ENCODE measurements at regions not wholly inside any gene's neighbourhood (a gene's known extent, or its start where the extent isn't known, plus 50 kb on each side); places are given as distances from the start of the nearest gene placed in this dataset.

GRCh38 chr6:122126894-122127293, 272.6 kb upstream of the HSF2 start:
- Histone ChIP-seq H3K4me3 (no peak overlapping the region), H3K27ac (no peak overlapping the region), H3K4me1 (replicated peaks in 1 of 2) (no peaks in the 10 kb centered on the region)
- WGBS, 10 experiments, result 46 to 100% (median 83%) methylated on average over 1 to 3 of the region's 3 CpGs; no CpG with 5 or more reads in 1 of the 10 experiments
- in situ Hi-C loops (cut with MboI; ENCODE audit: low pct_unique_long_range_greater_than_20kb in 2 of 9, low sequenced_read_pairs in 9 of 9, unreplicated experiment in 9 of 9), result no loop called here
- no peak for ATAC-seq (replicated peaks in 6 of 8)

- H3K4me1 ChIP-seq (replicated peaks in 1 of 2), result no peaks in the 10 kb centered on the region
These were observed 271.0 kb upstream of the HSF2 start for GRCh38 chr6:122128445-122128844.

GRCh38 chr6:122129313-122130025, 270.0 kb upstream of the HSF2 start:
- 60 to 100% (median 80%) methylated on average over 1 of the region's 1 CpG; no CpG with 5 or more reads in 3 of the 10 experiments for WGBS, 10 experiments
- Histone ChIP-seq H3K4me1 (replicated peaks in 1 of 2) (no peaks in the 10 kb centered on the region), H3K27ac (no peak overlapping the region), H3K4me3 (no peak overlapping the region)
- ATAC-seq (replicated peaks in 6 of 8), result peak in 1 of 8 experiments; percentile 12
- in situ Hi-C loops (cut with MboI; ENCODE audit: low pct_unique_long_range_greater_than_20kb in 2 of 9, low sequenced_read_pairs in 9 of 9, unreplicated experiment in 9 of 9), result no loop called here

More at GRCh38 chr6:122128445-122128844, 271.0 kb upstream of the HSF2 start:
- H3K27ac ChIP-seq, result no peak overlapping the region
- H3K4me3 ChIP-seq, result no peak overlapping the region
- no peak for ATAC-seq (replicated peaks in 6 of 8)
- in situ Hi-C loops (cut with MboI; ENCODE audit: low pct_unique_long_range_greater_than_20kb in 2 of 9, low sequenced_read_pairs in 9 of 9, unreplicated experiment in 9 of 9), result no loop called here
- 40% methylated on average over 1 of the region's 1 CpG; no CpG with 5 or more reads in 9 of the 10 experiments for WGBS, 10 experiments

GRCh38 chr6:122130026-122130348, 269.5 kb upstream of the HSF2 start:
- no peak overlapping the region for H3K4me3 ChIP-seq
- ATAC-seq (replicated peaks in 6 of 8), result peak in 2 of 8 experiments; percentile 24 to 35
- in situ Hi-C loops (cut with MboI; ENCODE audit: low pct_unique_long_range_greater_than_20kb in 2 of 9, low sequenced_read_pairs in 9 of 9, unreplicated experiment in 9 of 9), result no loop called here
- no peaks in the 10 kb centered on the region for H3K4me1 ChIP-seq (replicated peaks in 1 of 2)
- H3K27ac ChIP-seq, result no peak overlapping the region
- 0 to 100% (median 77%) methylated on average over 1 to 3 of the region's 3 CpGs; no CpG with 5 or more reads in 1 of the 10 experiments for WGBS, 10 experiments

- no peak for ATAC-seq (replicated peaks in 6 of 8)
- in situ Hi-C loops (cut with MboI; ENCODE audit: low pct_unique_long_range_greater_than_20kb in 2 of 9, low sequenced_read_pairs in 9 of 9, unreplicated experiment in 9 of 9), result no loop called here
- WGBS, 10 experiments, result 0 to 100% (median 89%) methylated on average over 2 of the region's 2 CpGs; no CpG with 5 or more reads in 1 of the 10 experiments
- H3K4me3 ChIP-seq, result no peak overlapping the region
- no peak overlapping the region for H3K27ac ChIP-seq
- H3K4me1 ChIP-seq (replicated peaks in 1 of 2), result no peaks in the 10 kb centered on the region
These were observed 268.9 kb upstream of the HSF2 start for GRCh38 chr6:122130518-122130917.

- 0 to 100% (median 80%) methylated on average over 1 of the region's 1 CpG; no CpG with 5 or more reads in 1 of the 10 experiments for WGBS, 10 experiments
- ATAC-seq (replicated peaks in 6 of 8), result no peak
- Histone ChIP-seq H3K4me3 (no peak overlapping the region), H3K4me1 (replicated peaks in 1 of 2) (no peaks in the 10 kb centered on the region), H3K27ac (no peak overlapping the region)
- in situ Hi-C loops (cut with MboI; ENCODE audit: low pct_unique_long_range_greater_than_20kb in 2 of 9, low sequenced_read_pairs in 9 of 9, unreplicated experiment in 9 of 9), result no loop called here
These were observed 263.1 kb upstream of the HSF2 start for GRCh38 chr6:122136386-122136785.

- in situ Hi-C loops (cut with MboI; ENCODE audit: low pct_unique_long_range_greater_than_20kb in 2 of 9, low sequenced_read_pairs in 9 of 9, unreplicated experiment in 9 of 9), result no loop called here
- H3K27ac ChIP-seq, result no peak overlapping the region
- ATAC-seq (replicated peaks in 6 of 8), result no peak
- H3K4me1 ChIP-seq (replicated peaks in 1 of 2), result peaks cover 6 to 9% of the 10 kb centered on the region in 2 donors
- no peak overlapping the region for H3K4me3 ChIP-seq
These were observed 259.4 kb upstream of the HSF2 start for GRCh38 chr6:122140031-122140430.

GRCh38 chr6:122141246-122141645, 258.2 kb upstream of the HSF2 start:
- Histone ChIP-seq H3K4me1 (replicated peaks in 1 of 2) (peaks cover 6 to 12% of the 10 kb centered on the region in 2 donors), H3K27ac (no peak overlapping the region), H3K4me3 (no peak overlapping the region)
- ATAC-seq (replicated peaks in 6 of 8), result no peak
- 39 to 100% (median 89%) methylated on average over 1 to 2 of the region's 2 CpGs; no CpG with 5 or more reads in 1 of the 10 experiments for WGBS, 10 experiments
- in situ Hi-C loops (cut with MboI; ENCODE audit: low pct_unique_long_range_greater_than_20kb in 2 of 9, low sequenced_read_pairs in 9 of 9, unreplicated experiment in 9 of 9), result no loop called here

- in situ Hi-C loops (cut with MboI; ENCODE audit: low pct_unique_long_range_greater_than_20kb in 2 of 9, low sequenced_read_pairs in 9 of 9, unreplicated experiment in 9 of 9), result no loop called here
- ATAC-seq (replicated peaks in 6 of 8), result peak; percentile 64 to 95 (median 72)
- no peak overlapping the region for H3K27ac ChIP-seq
- peaks cover 6 to 12% of the 10 kb centered on the region in 2 donors for H3K4me1 ChIP-seq (replicated peaks in 1 of 2)
- no peak overlapping the region for H3K4me3 ChIP-seq
- WGBS, 10 experiments, result 0 to 68% (median 24%) methylated on average over 1 to 3 of the region's 3 CpGs
These were observed 255.4 kb upstream of the HSF2 start for GRCh38 chr6:122143813-122144601.

- H3K4me3 ChIP-seq, result no peak overlapping the region
- H3K27ac ChIP-seq, result no peak overlapping the region
- peak in 1 of 8 experiments; percentile 30 for ATAC-seq (replicated peaks in 6 of 8)
- in situ Hi-C loops (cut with MboI; ENCODE audit: low pct_unique_long_range_greater_than_20kb in 2 of 9, low sequenced_read_pairs in 9 of 9, unreplicated experiment in 9 of 9), result no loop called here
- peaks cover 6 to 12% of the 10 kb centered on the region in 2 donors for H3K4me1 ChIP-seq (replicated peaks in 1 of 2)
- 43 to 100% (median 57%) methylated on average over 1 to 2 of the region's 2 CpGs; no CpG with 5 or more reads in 2 of the 10 experiments for WGBS, 10 experiments
These were observed 254.2 kb upstream of the HSF2 start for GRCh38 chr6:122145246-122145645.

- Histone ChIP-seq H3K4me3 (no peak overlapping the region), H3K4me1 (replicated peaks in 1 of 2) (peaks cover 6 to 12% of the 10 kb centered on the region in 2 donors), H3K27ac (no peak overlapping the region)
- no peak for ATAC-seq (replicated peaks in 6 of 8)
- in situ Hi-C loops (cut with MboI; ENCODE audit: low pct_unique_long_range_greater_than_20kb in 2 of 9, low sequenced_read_pairs in 9 of 9, unreplicated experiment in 9 of 9), result no loop called here
- WGBS, 10 experiments, result 33 to 100% (median 69%) methylated on average over 1 to 2 of the region's 2 CpGs; no CpG with 5 or more reads in 2 of the 10 experiments
These were observed 253.7 kb upstream of the HSF2 start for GRCh38 chr6:122145741-122146240.

- peak in 1 of 8 experiments; percentile 24 for ATAC-seq (replicated peaks in 6 of 8)
- in situ Hi-C loops (cut with MboI; ENCODE audit: low pct_unique_long_range_greater_than_20kb in 2 of 9, low sequenced_read_pairs in 9 of 9, unreplicated experiment in 9 of 9), result no loop called here
- 60 to 100% (median 89%) methylated on average over 1 to 3 of the region's 3 CpGs; no CpG with 5 or more reads in 1 of the 10 experiments for WGBS, 10 experiments
These were observed 252.2 kb upstream of the HSF2 start for GRCh38 chr6:122147291-122147690.

GRCh38 chr6:122151066-122151465, 248.4 kb upstream of the HSF2 start:
- in situ Hi-C loops (cut with MboI; ENCODE audit: low pct_unique_long_range_greater_than_20kb in 2 of 9, low sequenced_read_pairs in 9 of 9, unreplicated experiment in 9 of 9), result no loop called here
- no peak for ATAC-seq (replicated peaks in 6 of 8)
- H3K27ac ChIP-seq, result no peak overlapping the region
- H3K4me1 ChIP-seq (replicated peaks in 1 of 2), result peaks cover 10 to 11% of the 10 kb centered on the region in 2 donors
- 0 to 88% (median 57%) methylated on average over 1 of the region's 1 CpG; no CpG with 5 or more reads in 1 of the 10 experiments for WGBS, 10 experiments
- no peak overlapping the region for H3K4me3 ChIP-seq

More at GRCh38 chr6:122147291-122147690, 252.2 kb upstream of the HSF2 start:
- H3K4me3 ChIP-seq, result no peak overlapping the region
- no peak overlapping the region for H3K27ac ChIP-seq
- H3K4me1 ChIP-seq (replicated peaks in 1 of 2), result peaks cover 6 to 12% of the 10 kb centered on the region in 2 donors

All from motor neuron (in vitro differentiated cells).